CD8-positive, alpha-beta memory T cell (primary cell): ENCODE measurements at regions not wholly inside any gene's neighbourhood (a gene's known extent, or its start where the extent isn't known, plus 50 kb on each side); places are given as distances from the start of the nearest gene placed in this dataset.

Source experiments
- CTCF ChIA-PET: fragments of 350-600 bp; sonication (Branson Sonifier 250); formaldehyde crosslinking; loops from one replicate; lab custom pipeline; 2021; ENCODE audit warnings: antibody characterized with exemption; lab: Charles Lee
- POLR2A ChIA-PET: fragments of 350-600 bp; sonication (Branson Sonifier 250); formaldehyde crosslinking; loops from one replicate; lab custom pipeline; 2021; ENCODE audit warnings: antibody characterized with exemption; lab: Charles Lee
- DNase-seq, 5 donors: peaks; one replicate each; pipeline versions ENCODE4 v3.0.0 to v3.0.0-alpha.2; 2020 to 2022; ENCODE audit warnings: mixed read lengths in 1 of 5
- H3K27ac ChIP-seq: one replicate; pipeline ENCODE4 v1.7.0; 2013; ENCODE audit warnings: low read depth, mild to moderate bottlenecking, low read length, moderate library complexity
- H3K27me3 ChIP-seq: 2 replicates; pipeline ENCODE4 v1.7.0; 2013; ENCODE audit warnings: low read length, mild to moderate bottlenecking; ENCODE audit not compliant: insufficient read depth, poor library complexity, severe bottlenecking
- H3K36me3 ChIP-seq: 2 replicates; pipeline ENCODE4 v1.7.0; 2013; ENCODE audit warnings: mild to moderate bottlenecking, low read length, moderate library complexity; ENCODE audit not compliant: insufficient read depth
- H3K4me1 ChIP-seq: 2 replicates; pipeline ENCODE4 v1.7.0; 2013; ENCODE audit warnings: mild to moderate bottlenecking, low read length, moderate library complexity; ENCODE audit not compliant: insufficient read depth
- H3K4me3 ChIP-seq: 2 replicates; pipeline ENCODE4 v1.7.0; 2013; ENCODE audit warnings: mild to moderate bottlenecking, low read length
- H3K9me3 ChIP-seq: 2 replicates; pipeline ENCODE4 v1.7.0; 2013; ENCODE audit warnings: mild to moderate bottlenecking, low read length
- H3K27ac Mint-ChIP-seq, 8 donors: one replicate each; pipeline ENCODE4 v1.8.0; 2020 to 2021; ENCODE audit warnings: mixed read lengths in 8 of 8, mild to moderate bottlenecking in 6 of 8, inconsistent platforms in 3 of 8, moderate library complexity in 3 of 8
- H3K27me3 Mint-ChIP-seq, 2 donors: one replicate each; pipeline ENCODE4 v1.8.0; 2020 to 2021; ENCODE audit warnings: mixed read lengths in 2 of 2, mild to moderate bottlenecking in 1 of 2, moderate library complexity in 1 of 2
- H3K36me3 Mint-ChIP-seq, 3 donors: one replicate each; pipeline ENCODE4 v1.8.0; 2020 to 2021; ENCODE audit warnings: mixed read lengths in 3 of 3, inconsistent platforms in 1 of 3, mild to moderate bottlenecking in 1 of 3
- H3K4me1 Mint-ChIP-seq, 3 donors: one replicate each; pipeline ENCODE4 v1.8.0; 2020 to 2021; ENCODE audit warnings: mixed read lengths in 3 of 3, inconsistent platforms in 1 of 3, mild to moderate bottlenecking in 1 of 3
- H3K4me3 Mint-ChIP-seq, 7 donors: one replicate each; pipeline ENCODE4 v1.8.0; 2020 to 2021; ENCODE audit warnings: mixed read lengths in 7 of 7, mild to moderate bottlenecking in 6 of 7, moderate library complexity in 4 of 7, inconsistent platforms in 2 of 7
- H3K9me3 Mint-ChIP-seq, 5 donors: one replicate each; pipeline ENCODE4 v1.8.0; 2020 to 2022; ENCODE audit warnings: mixed read lengths in 5 of 5, mild to moderate bottlenecking in 3 of 5, moderate library complexity in 2 of 5, inconsistent platforms in 1 of 5

DNA sequence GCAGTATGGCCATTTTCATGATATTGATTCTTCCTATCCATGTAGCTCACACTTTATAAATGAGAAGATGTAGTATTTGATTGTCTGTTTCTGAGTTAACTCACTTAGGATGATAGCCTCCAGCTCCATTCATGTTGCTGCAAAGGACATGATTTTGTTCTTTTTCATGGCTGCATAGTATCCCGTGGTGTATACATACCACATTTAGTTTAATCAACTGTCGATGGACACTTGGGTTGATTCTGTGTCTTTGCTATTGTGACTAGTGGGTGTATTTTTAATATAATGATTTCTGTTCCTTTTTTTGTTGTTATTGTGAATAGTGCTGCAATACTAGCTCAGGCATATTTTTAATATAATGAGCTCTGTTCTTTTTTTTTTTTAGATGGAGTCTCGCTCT lies 560.3 kb upstream of the ZNF608 start:
- DNase-seq = no peak
- no peak overlapping the region for H3K4me3 ChIP-seq
- Mint-ChIP-seq H3K9me3 (peaks cover 12 to 27% (median 18%) of the 10 kb centered on the region in 5 donors), H3K27me3 (no peaks in the 10 kb centered on the region), H3K27ac (no peak overlapping the region), H3K36me3 (no peaks in the 10 kb centered on the region), H3K4me1 (no peaks in the 10 kb centered on the region), H3K4me3 (no peak overlapping the region)
- no peaks in the 10 kb centered on the region for H3K9me3 ChIP-seq
- H3K36me3 ChIP-seq = no peaks in the 10 kb centered on the region
- CTCF ChIA-PET = no interaction called here
- H3K27me3 ChIP-seq = no peaks in the 10 kb centered on the region
- POLR2A ChIA-PET = no interaction called here
- H3K27ac ChIP-seq = no peak overlapping the region
- H3K4me1 ChIP-seq = no peaks in the 10 kb centered on the region

DNA sequence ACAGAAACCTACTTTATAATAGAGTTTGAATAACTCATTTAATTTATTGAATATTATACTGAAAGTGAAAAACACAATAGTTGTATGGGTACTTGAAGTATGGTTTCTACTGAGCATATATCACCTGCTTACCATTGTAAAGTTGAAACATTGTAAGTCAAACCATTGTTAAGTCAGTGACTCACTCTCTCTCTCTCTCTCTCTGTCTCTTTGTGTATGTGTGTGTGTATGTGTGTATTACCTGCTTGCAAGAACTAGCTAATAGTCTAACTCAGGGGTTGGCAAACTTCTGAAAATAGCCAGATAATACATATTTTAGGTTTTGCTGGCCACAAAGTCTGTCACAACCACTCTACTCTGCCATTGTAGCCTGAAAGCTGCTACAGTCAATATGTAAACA lies 564.3 kb upstream of the ZNF608 start:
- ChIA-PET POLR2A (no interaction called here), CTCF (no interaction called here)
- no peaks in the 10 kb centered on the region for H3K27me3 Mint-ChIP-seq
- H3K4me3 ChIP-seq = no peak overlapping the region
- no peaks in the 10 kb centered on the region for H3K9me3 ChIP-seq
- H3K36me3 ChIP-seq = no peaks in the 10 kb centered on the region
- no peaks in the 10 kb centered on the region for H3K4me1 Mint-ChIP-seq
- no peak overlapping the region for H3K27ac ChIP-seq
- no peaks in the 10 kb centered on the region for H3K27me3 ChIP-seq
- no peaks in the 10 kb centered on the region for H3K36me3 Mint-ChIP-seq
- H3K9me3 Mint-ChIP-seq = peaks cover 14 to 31% (median 21%) of the 10 kb centered on the region in 5 donors
- no peak for DNase-seq
- H3K4me1 ChIP-seq = no peaks in the 10 kb centered on the region
- no peak overlapping the region for H3K4me3 Mint-ChIP-seq
- no peak overlapping the region for H3K27ac Mint-ChIP-seq

DNA sequence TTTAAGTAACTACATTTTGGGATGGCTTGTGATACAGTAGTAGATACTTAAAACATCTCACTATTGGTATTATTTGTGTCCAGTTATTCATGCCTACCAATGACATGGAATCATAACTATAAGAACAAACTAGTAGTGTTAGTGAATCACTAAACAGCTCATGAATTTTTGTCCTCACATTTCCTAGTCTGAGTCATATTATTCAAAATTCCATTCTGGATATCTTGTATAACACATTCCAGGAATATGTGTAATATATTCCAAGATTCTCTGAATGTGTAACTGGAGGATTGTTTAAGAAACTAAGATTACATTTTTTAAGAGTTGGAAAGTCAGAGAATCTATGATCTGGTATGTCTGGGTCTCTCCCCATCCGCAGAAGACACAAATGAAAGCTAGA lies 565.3 kb upstream of the ZNF608 start:
- H3K4me3 Mint-ChIP-seq = no peak overlapping the region
- Histone ChIP-seq H3K27me3 (no peaks in the 10 kb centered on the region), H3K4me1 (no peaks in the 10 kb centered on the region), H3K9me3 (no peaks in the 10 kb centered on the region), H3K36me3 (no peaks in the 10 kb centered on the region), H3K4me3 (no peak overlapping the region), H3K27ac (no peak overlapping the region)
- H3K4me1 Mint-ChIP-seq = no peaks in the 10 kb centered on the region
- peaks cover 9 to 29% (median 21%) of the 10 kb centered on the region in 5 donors for H3K9me3 Mint-ChIP-seq
- H3K27me3 Mint-ChIP-seq = no peaks in the 10 kb centered on the region
- no peak overlapping the region for H3K27ac Mint-ChIP-seq
- ChIA-PET CTCF (no interaction called here), POLR2A (no interaction called here)
- DNase-seq = no peak
- H3K36me3 Mint-ChIP-seq = no peaks in the 10 kb centered on the region

DNA sequence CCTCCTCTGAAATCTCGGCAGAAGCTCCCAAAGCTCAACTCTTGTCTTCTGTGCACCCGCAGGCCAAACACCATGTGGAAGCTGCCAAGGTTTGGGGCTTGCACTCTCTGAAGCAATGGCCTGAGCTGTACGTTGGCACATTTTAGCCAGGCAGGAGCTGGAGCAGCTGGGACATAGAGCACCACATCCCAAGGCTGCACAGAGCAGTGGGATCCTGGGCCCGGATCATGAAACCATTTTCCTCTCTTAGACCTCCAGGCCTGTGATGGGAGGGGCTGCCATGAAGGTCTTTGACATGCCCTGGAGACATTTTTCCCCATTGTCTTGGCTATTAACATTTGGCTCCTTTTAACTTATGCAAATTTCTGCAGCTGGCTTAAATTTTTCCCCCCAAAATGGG lies 567.1 kb upstream of the ZNF608 start:
- H3K9me3 ChIP-seq = no peaks in the 10 kb centered on the region
- no peaks in the 10 kb centered on the region for H3K36me3 ChIP-seq
- H3K4me1 Mint-ChIP-seq = no peaks in the 10 kb centered on the region
- no peaks in the 10 kb centered on the region for H3K36me3 Mint-ChIP-seq
- no peak for DNase-seq
- H3K27me3 Mint-ChIP-seq = no peaks in the 10 kb centered on the region
- CTCF ChIA-PET = no interaction called here
- no peak overlapping the region for H3K27ac ChIP-seq
- H3K4me1 ChIP-seq = no peaks in the 10 kb centered on the region
- POLR2A ChIA-PET = no interaction called here
- H3K27me3 ChIP-seq = no peaks in the 10 kb centered on the region
- H3K27ac Mint-ChIP-seq = no peak overlapping the region
- H3K4me3 ChIP-seq = no peak overlapping the region
- no peak overlapping the region for H3K4me3 Mint-ChIP-seq
- peaks cover 5 to 24% (median 12%) of the 10 kb centered on the region in 5 donors for H3K9me3 Mint-ChIP-seq

DNA sequence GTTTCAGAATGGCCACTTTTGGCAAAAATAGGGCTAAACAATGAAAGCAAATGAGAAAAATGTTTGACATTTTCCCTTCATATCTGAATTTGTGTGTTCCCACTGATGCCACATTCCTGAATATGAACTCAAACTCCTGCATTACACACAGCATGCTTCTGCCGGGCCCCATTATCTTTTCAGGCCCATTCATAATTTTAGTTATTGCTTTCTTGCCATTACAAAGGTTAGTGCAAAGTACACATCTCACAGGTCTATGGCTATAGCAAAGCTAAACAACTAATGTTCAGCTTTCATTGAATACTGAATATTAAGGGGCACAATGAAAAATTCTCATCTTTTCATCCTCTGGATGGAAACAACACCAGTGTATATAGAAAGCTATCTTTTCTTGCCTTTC lies 568.9 kb upstream of the ZNF608 start:
- Histone ChIP-seq H3K27ac (no peak overlapping the region), H3K4me3 (no peak overlapping the region), H3K9me3 (no peaks in the 10 kb centered on the region), H3K36me3 (no peaks in the 10 kb centered on the region), H3K27me3 (no peaks in the 10 kb centered on the region), H3K4me1 (no peaks in the 10 kb centered on the region)
- Mint-ChIP-seq H3K27ac (no peak overlapping the region), H3K4me1 (no peaks in the 10 kb centered on the region), H3K36me3 (no peaks in the 10 kb centered on the region), H3K9me3 (peaks cover 3 to 24% (median 9%) of the 10 kb centered on the region in 5 donors), H3K4me3 (no peak overlapping the region), H3K27me3 (no peaks in the 10 kb centered on the region)
- no peak for DNase-seq
- CTCF ChIA-PET = no interaction called here
- POLR2A ChIA-PET = no interaction called here

DNA sequence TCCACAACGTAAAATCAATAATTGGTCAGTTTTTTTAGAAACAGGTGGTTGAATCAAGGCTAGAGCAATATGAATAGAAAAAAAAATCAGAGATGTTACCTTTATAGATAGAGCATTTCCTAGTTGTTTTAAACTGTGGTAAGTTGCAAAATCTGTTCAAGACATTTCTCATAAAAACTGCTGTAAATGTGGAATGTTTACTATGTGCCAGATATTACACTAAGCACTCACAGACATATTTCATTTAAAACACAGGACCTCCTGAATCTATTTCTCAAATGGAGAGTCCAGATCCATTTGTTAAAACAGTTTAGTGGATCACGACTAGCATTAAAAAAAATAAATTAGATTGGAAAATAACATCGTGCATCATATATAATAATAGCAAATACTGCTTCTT lies 570.0 kb upstream of the ZNF608 start:
- Mint-ChIP-seq H3K27ac (no peak overlapping the region), H3K9me3 (peaks cover 3 to 28% (median 9%) of the 10 kb centered on the region in 5 donors), H3K36me3 (no peaks in the 10 kb centered on the region), H3K4me3 (no peak overlapping the region), H3K4me1 (no peaks in the 10 kb centered on the region), H3K27me3 (no peaks in the 10 kb centered on the region)
- Histone ChIP-seq H3K36me3 (no peaks in the 10 kb centered on the region), H3K27me3 (no peaks in the 10 kb centered on the region), H3K4me1 (no peaks in the 10 kb centered on the region), H3K9me3 (no peaks in the 10 kb centered on the region), H3K4me3 (no peak overlapping the region), H3K27ac (no peak overlapping the region)
- POLR2A ChIA-PET = no interaction called here
- CTCF ChIA-PET = no interaction called here
- no peak for DNase-seq

DNA sequence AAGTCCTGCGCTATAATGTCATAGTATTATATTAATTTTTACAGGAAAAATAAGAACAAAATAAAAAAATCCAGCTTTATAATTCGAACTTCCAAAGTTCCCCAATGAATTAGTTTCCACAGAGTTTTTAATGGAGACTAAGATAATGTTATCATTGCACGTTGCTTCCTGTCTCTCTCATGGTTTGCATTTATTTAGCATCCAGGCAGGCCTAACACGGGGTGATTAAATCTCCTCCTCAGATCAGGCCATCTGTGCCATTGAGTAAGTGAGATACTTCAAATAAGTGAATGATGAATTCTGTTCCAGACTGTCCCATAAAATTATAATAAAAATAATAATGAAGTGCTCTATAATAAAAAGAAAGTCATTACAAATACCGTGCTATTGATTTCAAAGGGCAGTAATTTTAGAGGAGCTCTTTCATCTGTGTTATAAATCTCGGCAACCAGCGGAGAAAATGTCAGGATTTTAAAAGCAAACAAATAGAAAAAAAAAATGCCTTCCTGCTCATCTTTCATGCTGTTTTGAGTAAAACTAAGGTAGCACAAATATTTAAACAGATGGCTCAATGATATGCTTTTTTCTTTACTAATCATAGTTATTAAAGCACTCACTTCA lies 570.6 kb upstream of the ZNF608 start:
- H3K4me1 ChIP-seq = no peaks in the 10 kb centered on the region
- H3K27me3 ChIP-seq = no peaks in the 10 kb centered on the region
- H3K4me3 ChIP-seq = no peak overlapping the region
- DNase-seq = no peak
- no peak overlapping the region for H3K27ac ChIP-seq
- peaks cover 3 to 28% (median 11%) of the 10 kb centered on the region in 5 donors for H3K9me3 Mint-ChIP-seq
- H3K27me3 Mint-ChIP-seq = no peaks in the 10 kb centered on the region
- no peaks in the 10 kb centered on the region for H3K36me3 ChIP-seq
- H3K9me3 ChIP-seq = no peaks in the 10 kb centered on the region
- no peak overlapping the region for H3K4me3 Mint-ChIP-seq
- no peaks in the 10 kb centered on the region for H3K4me1 Mint-ChIP-seq
- ChIA-PET CTCF (no interaction called here), POLR2A (no interaction called here)
- H3K36me3 Mint-ChIP-seq = no peaks in the 10 kb centered on the region
- no peak overlapping the region for H3K27ac Mint-ChIP-seq

DNA sequence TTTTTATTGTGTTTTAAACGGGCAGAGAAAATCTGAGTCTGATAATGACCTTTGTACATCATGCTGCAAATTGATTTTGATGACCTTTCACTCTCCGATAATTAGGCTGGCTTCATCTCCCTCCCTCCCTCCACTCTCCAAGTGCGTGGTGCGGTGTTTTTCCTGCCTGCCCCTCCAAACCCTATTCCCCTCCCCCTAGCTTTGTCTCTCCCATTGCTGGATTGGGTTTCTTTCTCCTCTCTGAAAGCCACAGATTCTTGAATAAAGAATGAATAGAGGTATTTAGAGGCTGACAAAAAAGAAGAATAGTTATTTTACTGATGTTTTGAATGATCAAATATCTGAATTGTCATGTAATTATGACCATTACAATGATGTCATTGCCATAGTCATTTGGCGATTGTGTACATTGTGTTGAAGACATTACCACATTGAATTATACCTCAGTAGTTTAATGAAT lies 571.1 kb upstream of the ZNF608 start:
- no peak overlapping the region for H3K27ac Mint-ChIP-seq
- no peak overlapping the region for H3K4me3 Mint-ChIP-seq
- H3K36me3 ChIP-seq = no peaks in the 10 kb centered on the region
- no peaks in the 10 kb centered on the region for H3K36me3 Mint-ChIP-seq
- H3K27ac ChIP-seq = no peak overlapping the region
- CTCF ChIA-PET = no interaction called here
- no peaks in the 10 kb centered on the region for H3K9me3 ChIP-seq
- no peak for DNase-seq
- no peaks in the 10 kb centered on the region for H3K27me3 Mint-ChIP-seq
- H3K4me1 Mint-ChIP-seq = no peaks in the 10 kb centered on the region
- H3K4me3 ChIP-seq = no peak overlapping the region
- no peaks in the 10 kb centered on the region for H3K4me1 ChIP-seq
- H3K9me3 Mint-ChIP-seq = peaks cover 3 to 24% (median 11%) of the 10 kb centered on the region in 5 donors
- H3K27me3 ChIP-seq = no peaks in the 10 kb centered on the region
- POLR2A ChIA-PET = no interaction called here
